Adrenal gland (tissue), 9 donors: ENCODE measurements at regions not wholly inside any gene's neighbourhood (a gene's known extent, or its start where the extent isn't known, plus 50 kb on each side); places are given as distances from the start of the nearest gene placed in this dataset.

Experiments used
- DNase-seq, 7 donors: peaks; one replicate each; pipeline ENCODE4 v3.0.0-alpha.2; 2019 to 2020
- H3K27ac ChIP-seq, 5 donors: fragments of 200-600 bp; sonication (generic) in 4 of 5; 1 replicate in 3 of 5; 2 replicates in 2 of 5; pipeline versions ENCODE4 v1.5.1 to v1.8.0; 2016 to 2020; ENCODE audit warnings: mild to moderate bottlenecking in 1 of 5
- H3K27me3 ChIP-seq: fragments of 200-600 bp; 2 replicates; pipeline ENCODE4 v1.8.0; 2021
- H3K36me3 ChIP-seq, 2 donors: fragments of 200-600 bp; replicated peaks in 1 of 2; 1 replicate in 1 of 2; 2 replicates in 1 of 2; pipeline versions ENCODE4 v1.5.1 to v1.8.0; 2018 to 2022
- H3K4me1 ChIP-seq, 2 donors: fragments of 200-600 bp; replicated peaks in 1 of 2; 1 replicate in 1 of 2; 2 replicates in 1 of 2; pipeline versions ENCODE4 v1.5.1 to v1.8.0; 2018 to 2021
- H3K4me3 ChIP-seq, 4 donors: fragments of 200-600 bp; sonication (generic) in 3 of 4; one replicate each; pipeline ENCODE4 v1.5.1; 2016 to 2018
- H3K9me3 ChIP-seq, 3 donors: fragments of 200-600 bp; sonication (generic) in 1 of 3; replicated peaks in 1 of 3; 1 replicate in 2 of 3; 2 replicates in 1 of 3; pipeline versions ENCODE4 v1.5.1 to v1.8.0; 2016 to 2021
- CTCF ChIP-seq, 6 experiments: fragments of 450-650 bp in 4 of 6; fragments of 200-600 bp in 2 of 6; sonication (generic) in 1 of 6; IDR thresholded peaks; 1 replicate in 5 of 6; 2 replicates in 1 of 6; pipeline versions ENCODE4 v1.5.1 to v1.8.0; 2016 to 2021; ENCODE audit warnings: antibody characterized with exemption in 6 of 6, mild to moderate bottlenecking in 2 of 6, moderate library complexity in 1 of 6
- POLR2A ChIP-seq, 2 donors: fragments of 450-650 bp; IDR thresholded peaks; one replicate each; pipeline ENCODE4 v1.6.1; 2017; ENCODE audit warnings: antibody characterized with exemption in 2 of 2, mild to moderate bottlenecking in 2 of 2, moderate library complexity in 1 of 2
- WGBS, 4 donors: extraction: QIAGEN DNeasy Blood & Tissue Kit in 2 of 4; methylation state at CpG; one replicate each; pipeline versions ENCODE4 v1.1.5 to v1.1.7; 2013 to 2017; 5-methylcytosine and 5-hydroxymethylcytosine counted together
- intact Hi-C, 2 donors: fragments of 100-400 bp; cut with DNase I; formaldehyde crosslinking; loops; one replicate each; pipeline versions ENCODE4 v1.14.1 to v1.15.0; 2022 to 2023
- donor health status: healthy with polysubstance abuse.
- donor health status: Bipolar disorder and iron deficiency.
- donor health status: DM: yes; HTN: yes; CAD: no.
- donor health status: DM: no; HTN: no; CAD: no.
- donor health status: DM: no; HTN: no; CAD: no.

GRCh38 chr11:29395555-29396072, 621.2 kb downstream of the KCNA4 start:
- 76 to 81% (median 80%) methylated on average over 3 of the region's 3 CpGs for WGBS, 4 donors
- H3K27ac ChIP-seq: no peak overlapping the region
- no peak overlapping the region for H3K4me3 ChIP-seq
- no peak for TF ChIP-seq POLR2A (IDR thresholded peaks at IDR 0.05)
- no peak for TF ChIP-seq CTCF (IDR thresholded peaks at IDR 0.05)
- no peaks in the 10 kb centered on the region for H3K9me3 ChIP-seq
- no peaks in the 10 kb centered on the region for H3K36me3 ChIP-seq
- no peak for DNase-seq
- no peaks in the 10 kb centered on the region for H3K4me1 ChIP-seq
- intact Hi-C loops: no loop called here
- H3K27me3 ChIP-seq: no peaks in the 10 kb centered on the region

GRCh38 chr11:29389793-29390192, 627.0 kb downstream of the KCNA4 start:
- Histone ChIP-seq H3K4me3 (no peak overlapping the region), H3K27ac (no peak overlapping the region), H3K4me1 (no peaks in the 10 kb centered on the region), H3K9me3 (no peaks in the 10 kb centered on the region), H3K36me3 (no peaks in the 10 kb centered on the region), H3K27me3 (no peaks in the 10 kb centered on the region)
- 81 to 91% (median 89%) methylated on average over 1 of the region's 1 CpG for WGBS, 4 donors
- no peak for DNase-seq
- intact Hi-C loops: no loop called here
- TF ChIP-seq CTCF (IDR thresholded peaks at IDR 0.05): no peak
- TF ChIP-seq POLR2A (IDR thresholded peaks at IDR 0.05): no peak

GRCh38 chr11:29373725-29374124, 643.1 kb downstream of the KCNA4 start:
- DNase-seq: no peak
- Histone ChIP-seq H3K4me1 (no peaks in the 10 kb centered on the region), H3K27ac (no peak overlapping the region), H3K4me3 (no peak overlapping the region), H3K9me3 (no peaks in the 10 kb centered on the region), H3K36me3 (no peaks in the 10 kb centered on the region), H3K27me3 (no peaks in the 10 kb centered on the region)
- no peak for TF ChIP-seq CTCF (IDR thresholded peaks at IDR 0.05)
- no peak for TF ChIP-seq POLR2A (IDR thresholded peaks at IDR 0.05)
- WGBS, 4 donors: 60 to 88% (median 65%) methylated on average over 1 of the region's 1 CpG
- intact Hi-C loops: no loop called here

- intact Hi-C loops: no loop called here
- no peaks in the 10 kb centered on the region for H3K27me3 ChIP-seq
- H3K27ac ChIP-seq: no peak overlapping the region
- H3K4me1 ChIP-seq: no peaks in the 10 kb centered on the region
- H3K4me3 ChIP-seq: no peak overlapping the region
- no peaks in the 10 kb centered on the region for H3K36me3 ChIP-seq
- 51 to 64% (median 60%) methylated on average over 5 of the region's 5 CpGs for WGBS, 4 donors
- TF ChIP-seq CTCF (IDR thresholded peaks at IDR 0.05) (no peak), POLR2A (IDR thresholded peaks at IDR 0.05) (no peak)
- no peak for DNase-seq
- H3K9me3 ChIP-seq: no peaks in the 10 kb centered on the region
These were observed 648.7 kb downstream of the KCNA4 start for GRCh38 chr11:29368126-29368525.
